IMR-90 (cell line): ENCODE measurements at regions not wholly inside any gene's neighbourhood (a gene's known extent, or its start where the extent isn't known, plus 50 kb on each side); places are given as distances from the start of the nearest gene placed in this dataset.
"Not testable (repeated sequence)": the region's sequence is repeated elsewhere in the genome, so short reads cannot be mapped to it uniquely, and the experiment has no call there.

ENCODE experiments used
- ATAC-seq: fragments of 200-7000 bp; cut with Tn5 transposase; 2 replicates; pipeline ENCODE4 v1.9.1; 2020; ENCODE audit warnings: low read depth, mild to moderate bottlenecking, moderate library complexity
- BruUV-seq: library from RNA; stranded (reverse); fragments of 400-500 nt; replicated peaks from 2 replicates; lab custom pipeline; 2021; lab: Mats Ljungman, UMichigan
- CTCF ChIA-PET: fragments of 300-600 bp; formaldehyde crosslinking; extraction: SDS; loops from one replicate; lab custom pipeline; 2021; ENCODE audit warnings: antibody characterized with exemption; lab: Yijun Ruan, JAX
- POLR2A ChIA-PET: fragments of 300-600 bp; sonication (Branson Sonifier 250); formaldehyde crosslinking; loops from one replicate; lab custom pipeline; 2022; ENCODE audit warnings: antibody characterized with exemption; ENCODE audit not compliant: unreplicated experiment; lab: Charles Lee
- DNase-seq: peaks from one replicate; pipeline ENCODE4 v3.0.0; 2013
- H2AFZ ChIP-seq: replicated peaks from 2 replicates; pipeline ENCODE3; 2013; ENCODE audit warnings: low read length, mild to moderate bottlenecking; ENCODE audit not compliant: poor library complexity
- H2AK5ac ChIP-seq: 2 replicates; pipeline ENCODE4 v1.6.1; 2013; ENCODE audit warnings: low read depth, low read length, inconsistent platforms
- H2AK9ac ChIP-seq: replicated peaks from 2 replicates; pipeline ENCODE3; 2013; ENCODE audit warnings: mild to moderate bottlenecking, low read depth, low read length, moderate library complexity; ENCODE audit not compliant: poor library complexity
- H2BK120ac ChIP-seq: 2 replicates; pipeline ENCODE4 v1.6.1; 2013; ENCODE audit warnings: low read depth, low read length, inconsistent platforms
- H2BK15ac ChIP-seq: 3 replicates; pipeline ENCODE4 v1.6.1; 2013; ENCODE audit warnings: low read depth, low read length, inconsistent platforms
- H2BK20ac ChIP-seq: 2 replicates; pipeline ENCODE4 v1.6.1; 2013; ENCODE audit warnings: low read depth, mild to moderate bottlenecking, inconsistent platforms, low read length, moderate library complexity
- H2BK5ac ChIP-seq: 2 replicates; pipeline ENCODE4 v1.6.1; 2013; ENCODE audit warnings: mild to moderate bottlenecking, low read depth, low read length, inconsistent platforms; ENCODE audit not compliant: poor library complexity, severe bottlenecking
- H3K14ac ChIP-seq: replicated peaks from 2 replicates; pipeline ENCODE4 v1.6.1; 2013; ENCODE audit warnings: low read depth, low read length, inconsistent platforms
- H3K18ac ChIP-seq: 2 replicates; pipeline ENCODE4 v1.6.1; 2013; ENCODE audit warnings: low read depth, low read length, control low read depth
- H3K23ac ChIP-seq: 2 replicates; pipeline ENCODE4 v1.6.1; 2013; ENCODE audit warnings: low read depth, low read length, inconsistent platforms
- H3K27ac ChIP-seq: 2 replicates; pipeline ENCODE4 v1.5.1; 2013; ENCODE audit warnings: mild to moderate bottlenecking, control low read depth, low read length; ENCODE audit not compliant: insufficient read depth
- H3K27me3 ChIP-seq: 2 replicates; pipeline ENCODE4 v1.6.1; 2013; ENCODE audit warnings: low read length; ENCODE audit not compliant: control insufficient read depth, insufficient read depth
- H3K36me3 ChIP-seq: 2 replicates; pipeline ENCODE4 v1.6.1; 2013; ENCODE audit warnings: low read length, mixed read lengths; ENCODE audit not compliant: control insufficient read depth, insufficient read depth
- H3K4ac ChIP-seq: 2 replicates; pipeline ENCODE4 v1.6.1; 2013; ENCODE audit warnings: low read depth, low read length, inconsistent platforms
- H3K4me1 ChIP-seq: 2 replicates; pipeline ENCODE4 v1.6.1; 2013; ENCODE audit warnings: low read length, mixed read lengths; ENCODE audit not compliant: control insufficient read depth, insufficient read depth
- H3K4me2 ChIP-seq: 2 replicates; pipeline ENCODE4 v1.6.1; 2013; ENCODE audit warnings: low read depth, mild to moderate bottlenecking, control low read depth, low read length, moderate library complexity
- H3K4me3 ChIP-seq: 2 replicates; pipeline ENCODE4 v1.5.1; 2013; ENCODE audit warnings: low read depth, mild to moderate bottlenecking, control low read depth, low read length, moderate library complexity; ENCODE audit not compliant: insufficient read depth
- H3K56ac ChIP-seq: 2 replicates; pipeline ENCODE4 v1.6.1; 2013; ENCODE audit warnings: low read length, inconsistent platforms; ENCODE audit not compliant: insufficient read depth; ENCODE audit errors: extremely low read depth
- H3K79me1 ChIP-seq, 2 experiments: 2 replicates each; pipeline ENCODE4 v1.6.1; 2013; ENCODE audit warnings: low read length in 2 of 2, inconsistent platforms in 1 of 2, low read depth in 1 of 2
- H3K9ac ChIP-seq: 2 replicates; pipeline ENCODE4 v1.6.1; 2013; ENCODE audit warnings: low read depth, low read length, control low read depth
- H3K9me1 ChIP-seq: 2 replicates; pipeline ENCODE4 v1.6.1; 2013; ENCODE audit warnings: low read length, inconsistent platforms; ENCODE audit not compliant: insufficient read depth
- H3K9me3 ChIP-seq: 2 replicates; pipeline ENCODE4 v1.6.1; 2013; ENCODE audit warnings: low read length; ENCODE audit not compliant: control insufficient read depth, insufficient read depth
- H4K20me1 ChIP-seq: 2 replicates; pipeline ENCODE4 v1.6.1; 2013; ENCODE audit warnings: low read length, inconsistent platforms; ENCODE audit not compliant: insufficient read depth
- H4K5ac ChIP-seq: 2 replicates; pipeline ENCODE4 v1.6.1; 2013; ENCODE audit warnings: mild to moderate bottlenecking, low read depth, low read length, control low read depth
- H4K8ac ChIP-seq, 2 experiments: 2 replicates each; pipeline ENCODE4 v1.6.1; 2013; ENCODE audit warnings: low read depth in 2 of 2, low read length in 2 of 2, control low read depth in 1 of 2, inconsistent platforms in 1 of 2
- H4K91ac ChIP-seq: 2 replicates; pipeline ENCODE4 v1.6.1; 2013; ENCODE audit warnings: low read depth, low read length, inconsistent platforms; ENCODE audit not compliant: insufficient read depth
- WGBS, 2 experiments: methylation state at CpG; one replicate each; pipeline versions ENCODE4 v1.1.5 to v1.1.7; 2013; ENCODE audit warnings: missing lambda C conversion rate in 2 of 2; ENCODE audit not compliant: insufficient read length in 1 of 2; ENCODE audit errors: extremely low coverage in 2 of 2; 5-methylcytosine and 5-hydroxymethylcytosine counted together
- dilution Hi-C: fragments of 300-500 bp; cut with HindIII; formaldehyde crosslinking; loops from one replicate; pipeline ENCODE4 v1.14.3; 2018; ENCODE audit warnings: low sequenced_read_pairs; ENCODE audit not compliant: unreplicated experiment
- in situ Hi-C: fragments of 300-500 bp; cut with MboI; formaldehyde crosslinking; loops from 3 replicates; pipeline ENCODE4 v1.14.3; 2019; ENCODE audit warnings: low sequenced_read_pairs, inconsistent platforms, mixed read lengths
- intact Hi-C: fragments of 100-400 bp; cut with micrococcal nuclease; formaldehyde crosslinking; loops from 2 replicates; pipeline ENCODE4 v1.10.0; 2022

DNA sequence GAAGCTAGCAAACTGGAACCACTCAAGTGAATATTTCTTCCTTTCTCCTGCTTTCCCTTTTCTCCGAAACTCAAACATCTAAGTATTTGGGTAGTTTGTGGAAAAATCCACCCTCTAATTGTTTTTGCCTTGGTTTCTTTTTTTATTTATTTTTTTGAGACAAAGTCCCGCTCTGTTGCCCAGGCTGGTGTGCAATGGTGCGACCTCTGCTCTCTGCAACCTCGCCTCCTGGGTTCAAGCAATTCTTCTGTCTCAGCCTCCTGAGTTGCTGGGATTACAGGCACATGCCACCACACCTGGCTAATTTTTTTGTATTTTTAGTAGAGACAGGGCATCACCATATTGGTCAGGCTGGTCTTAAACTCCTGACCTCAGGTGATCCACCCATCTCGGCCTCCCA, 96.1 kb upstream of the BANK1 start:
- H3K79me1 ChIP-seq, H3K27ac ChIP-seq, in situ Hi-C loops, H2BK5ac ChIP-seq, H3K9ac ChIP-seq, H3K23ac ChIP-seq, H4K20me1 ChIP-seq, H3K4me1 ChIP-seq, H4K8ac ChIP-seq, DNase-seq, H3K4me2 ChIP-seq, H3K56ac ChIP-seq, H2AFZ ChIP-seq, dilution Hi-C loops, ATAC-seq, H3K18ac ChIP-seq, H3K4me3 ChIP-seq, H3K36me3 ChIP-seq, BruUV-seq, H3K9me1 ChIP-seq, H3K4ac ChIP-seq, H3K27me3 ChIP-seq, H2AK5ac ChIP-seq, H4K91ac ChIP-seq, H2BK120ac ChIP-seq, H3K9me3 ChIP-seq, H4K5ac ChIP-seq, intact Hi-C loops, H3K14ac ChIP-seq, H2BK20ac ChIP-seq, POLR2A ChIA-PET, H2BK15ac ChIP-seq, H2AK9ac ChIP-seq: not testable (repeated sequence)
- WGBS, 2 experiments, result no CpG with 5 or more reads among the region's 5 CpGs
- CTCF ChIA-PET, result interaction anchor here (1.0 kb wide), 1 partner anchor 41 kb away, joined by 3 read pairs; no protein-coding TSS in a partner anchor
